HG02973 (cell line): ENCODE measurements at regions not wholly inside any gene's neighbourhood (a gene's known extent, or its start where the extent isn't known, plus 50 kb on each side); places are given as distances from the start of the nearest gene placed in this dataset.
"Not testable (repeated sequence)": the region's sequence is repeated elsewhere in the genome, so short reads cannot be mapped to it uniquely, and the experiment has no call there.

Source experiments
- ATAC-seq: cut with Tn5 transposase; IDR thresholded peaks from one replicate; pipeline ENCODE4 v1.9.1; 2021; ENCODE audit warnings: moderate library complexity; ENCODE audit not compliant: unreplicated experiment

DNA sequence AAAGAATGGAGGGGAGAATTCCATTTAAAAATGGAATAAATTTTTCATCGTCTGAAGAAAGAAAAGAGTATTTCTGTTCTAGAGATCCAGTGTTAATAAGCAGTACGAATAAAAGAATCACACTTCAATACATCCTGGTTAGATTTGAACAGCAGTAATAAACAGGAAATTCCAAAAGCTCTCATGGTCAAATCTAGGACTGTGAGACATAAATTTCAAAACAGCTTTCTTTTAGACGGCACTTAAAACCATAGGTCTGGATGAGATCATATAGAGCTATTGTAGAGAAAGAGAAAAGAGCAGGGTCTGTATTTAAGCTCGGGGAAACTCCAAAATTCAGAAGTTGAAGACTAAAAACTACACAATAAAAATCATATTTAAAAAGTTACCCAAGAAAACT is 1006.9 kb upstream of the CTNND2 start:
- ATAC-seq = no peak

DNA sequence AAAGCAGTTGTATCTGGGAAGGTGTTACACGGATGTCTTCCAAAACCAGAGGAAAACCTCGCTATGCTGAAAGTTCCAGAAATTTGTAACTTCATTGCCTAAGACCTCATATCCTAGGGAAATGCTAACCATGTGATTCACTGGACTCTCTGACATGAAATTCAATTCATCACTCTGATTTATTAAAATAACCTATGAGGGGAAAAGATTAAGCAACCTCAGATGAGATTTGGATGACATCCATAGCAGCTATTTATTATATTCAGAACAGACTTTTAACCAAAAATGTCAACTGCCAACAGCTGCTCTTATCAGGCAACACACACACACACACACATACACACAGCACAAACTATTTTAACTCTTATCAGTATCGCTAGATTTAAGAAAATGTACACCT is 1006.4 kb upstream of the CTNND2 start:
- no peak for ATAC-seq

DNA sequence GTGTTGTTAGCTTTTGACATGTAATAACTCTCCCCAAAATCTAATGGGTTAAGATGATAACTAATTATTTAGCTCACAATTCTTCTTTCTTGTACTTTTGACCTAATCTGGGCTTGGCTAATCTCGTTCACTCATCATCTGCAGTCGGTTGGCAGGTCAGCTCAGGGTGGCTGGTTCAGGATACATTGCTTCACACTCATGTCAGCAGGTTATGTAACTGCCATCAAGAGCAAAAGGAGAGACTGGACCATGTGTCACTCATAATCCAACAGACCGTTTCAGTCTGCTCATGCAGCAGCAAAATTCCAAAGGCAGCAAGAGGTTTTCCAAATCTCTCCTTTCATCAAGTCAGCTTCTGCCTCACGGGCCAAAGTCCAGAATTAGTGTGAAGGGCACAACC is 998.4 kb upstream of the CTNND2 start:
- ATAC-seq = no peak

DNA sequence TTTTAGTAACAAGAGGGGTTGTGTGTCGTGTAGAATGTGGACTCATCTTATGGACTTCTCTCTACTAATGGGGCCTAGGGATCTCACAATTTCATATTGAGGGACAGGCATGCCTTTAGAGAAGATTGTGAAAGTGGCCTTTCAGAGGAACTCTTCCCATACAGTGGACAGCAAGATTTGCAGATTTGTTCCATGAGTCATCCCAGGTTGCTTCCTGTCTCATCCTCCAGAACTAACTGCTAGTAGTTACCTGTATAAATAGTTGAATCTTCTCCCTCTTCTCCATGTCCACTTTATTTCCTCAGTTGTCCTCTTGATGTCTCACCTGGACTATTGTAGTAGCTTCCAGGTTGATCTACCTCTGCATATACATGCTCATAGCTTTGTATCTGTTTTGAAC is 997.5 kb upstream of the CTNND2 start:
- no peak for ATAC-seq

DNA sequence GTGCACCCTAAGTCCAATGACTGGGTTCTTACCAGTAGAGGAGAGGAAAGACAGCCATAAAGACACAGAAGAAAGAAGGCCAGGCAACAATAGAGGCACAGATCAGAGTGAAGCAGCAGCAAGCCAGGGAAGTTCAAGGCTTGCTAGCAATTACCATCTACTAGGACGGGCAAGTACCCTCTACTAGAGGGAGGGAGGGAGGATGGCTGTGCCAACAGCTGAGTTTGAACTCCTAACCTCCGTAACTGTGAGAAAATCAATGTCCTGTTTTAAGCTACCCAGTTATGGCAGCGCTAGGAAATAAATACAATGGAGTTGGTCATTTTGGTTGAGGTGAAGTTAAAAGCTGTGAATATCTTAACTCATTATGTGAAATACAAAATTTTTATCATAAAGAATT is 991.8 kb upstream of the CTNND2 start:
- ATAC-seq = no peak

DNA sequence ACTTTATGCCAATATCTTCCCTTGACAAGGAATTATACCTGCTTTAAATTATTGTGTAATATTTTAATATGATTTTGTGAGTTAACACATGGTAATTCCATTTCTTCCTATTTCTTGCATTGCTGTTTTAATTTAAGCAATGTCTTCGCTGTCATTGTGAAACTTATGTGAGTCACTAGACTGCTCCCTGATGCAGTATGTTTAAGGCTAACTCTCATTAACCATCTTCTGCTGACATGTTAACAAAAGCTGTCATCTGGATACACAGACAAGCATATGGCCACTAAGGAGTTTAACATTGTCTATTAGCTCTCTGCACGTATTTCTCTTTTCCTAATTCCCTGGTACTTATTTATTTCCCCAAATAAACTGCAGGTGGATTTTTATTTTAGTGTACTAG is 980.8 kb upstream of the CTNND2 start:
- no peak for ATAC-seq

DNA sequence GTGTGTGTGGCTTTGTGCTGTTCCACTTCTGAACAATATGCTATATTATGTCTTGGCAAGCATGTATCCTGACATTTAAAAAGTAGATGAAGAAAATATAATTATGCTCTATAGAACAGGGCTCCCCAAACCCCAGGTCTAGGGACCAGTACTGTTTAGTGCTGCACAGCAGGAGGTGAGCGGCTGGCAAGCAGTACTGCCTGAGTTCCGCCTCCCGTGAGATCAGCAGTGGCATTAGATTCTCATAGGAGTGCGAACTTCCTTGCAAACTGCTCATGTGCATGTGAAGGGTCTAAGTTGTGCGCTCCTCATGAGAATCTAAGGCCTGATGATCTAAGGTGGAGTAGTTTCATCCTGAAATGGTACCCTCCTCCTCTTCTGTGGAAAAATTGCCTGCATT is 979.1 kb upstream of the CTNND2 start:
- ATAC-seq = no peak

DNA sequence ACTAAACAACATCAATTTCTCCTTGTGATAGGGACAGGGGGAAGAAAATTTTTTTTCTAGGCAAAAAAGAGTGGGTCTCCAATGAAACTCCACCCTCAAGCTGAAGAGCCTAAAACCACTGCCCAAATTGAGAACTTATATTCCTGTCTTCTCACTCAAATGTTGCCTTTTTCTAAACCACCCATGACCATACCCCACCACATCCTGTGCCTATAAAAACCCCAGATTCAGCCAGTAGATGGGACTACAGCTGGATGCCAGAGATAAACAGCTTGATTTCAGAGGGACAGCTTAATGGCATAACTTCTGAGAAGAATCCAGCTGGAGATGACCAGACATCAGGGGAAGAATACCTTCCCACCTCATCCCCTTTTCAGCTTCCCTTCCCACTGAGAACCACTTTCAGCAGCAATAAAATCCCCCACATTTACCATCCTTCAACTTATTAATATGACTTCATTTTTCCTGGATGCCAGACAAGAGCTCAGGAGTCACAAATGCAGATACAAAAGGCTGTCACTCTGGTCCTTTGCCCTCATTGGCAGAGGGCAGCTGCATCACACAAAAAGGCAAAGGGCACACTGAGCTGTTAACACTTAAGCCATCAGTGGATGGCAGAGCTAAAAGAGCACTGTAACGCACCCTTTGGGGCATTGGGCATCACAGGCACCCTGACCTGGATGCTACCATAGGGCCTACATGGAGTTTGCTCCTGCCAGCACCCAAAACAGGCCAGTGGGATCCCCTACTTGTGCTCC is 972.5 kb upstream of the CTNND2 start:
- no peak for ATAC-seq

DNA sequence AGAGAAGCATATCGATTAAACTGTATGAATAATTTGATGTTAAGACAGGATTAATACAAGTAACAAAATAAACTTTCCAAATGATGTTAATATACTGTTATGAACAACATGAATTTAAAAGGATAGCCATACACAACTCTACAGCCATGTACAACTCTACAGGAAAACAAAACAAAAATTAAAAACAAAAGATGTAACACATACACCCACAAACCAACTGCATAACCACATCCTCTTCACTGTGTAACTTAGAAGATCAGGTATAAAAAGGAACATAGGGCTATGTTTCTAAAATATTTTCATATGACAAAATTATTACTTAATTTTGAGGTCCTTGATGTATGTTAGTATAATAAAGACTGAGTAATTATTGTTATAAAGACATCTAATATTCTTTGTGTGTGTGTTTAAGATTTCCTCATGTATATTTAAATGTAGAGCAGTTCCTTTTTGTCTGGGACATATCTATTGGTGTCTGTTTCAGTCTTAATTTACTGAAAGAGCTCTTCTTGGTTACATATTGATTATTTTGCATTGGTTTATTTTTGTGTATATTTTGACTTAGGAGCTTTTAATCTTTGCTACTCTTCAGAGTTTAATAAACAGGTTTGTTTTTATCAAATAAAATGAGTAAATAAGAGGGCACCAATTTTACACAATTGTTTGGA is 966.8 kb upstream of the CTNND2 start:
- ATAC-seq = no peak

DNA sequence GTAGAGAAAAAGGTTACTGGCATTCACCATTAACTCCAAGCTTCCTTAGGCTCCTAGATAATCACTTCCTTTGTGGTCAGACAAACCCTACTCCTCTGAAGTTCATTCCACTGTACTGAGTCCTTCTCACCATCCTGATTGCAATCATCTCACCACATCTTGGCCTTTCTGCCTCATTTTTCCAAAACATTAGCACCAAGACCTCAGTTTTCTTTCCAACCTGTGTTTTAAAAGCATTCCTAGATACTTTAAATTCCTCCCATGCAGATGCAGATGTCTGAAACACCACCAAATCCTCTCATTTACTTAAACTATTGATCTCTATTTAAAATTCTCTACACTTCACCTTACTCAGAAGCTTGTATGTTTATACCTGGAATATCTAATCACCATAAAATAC is 961.3 kb upstream of the CTNND2 start:
- no peak for ATAC-seq

DNA sequence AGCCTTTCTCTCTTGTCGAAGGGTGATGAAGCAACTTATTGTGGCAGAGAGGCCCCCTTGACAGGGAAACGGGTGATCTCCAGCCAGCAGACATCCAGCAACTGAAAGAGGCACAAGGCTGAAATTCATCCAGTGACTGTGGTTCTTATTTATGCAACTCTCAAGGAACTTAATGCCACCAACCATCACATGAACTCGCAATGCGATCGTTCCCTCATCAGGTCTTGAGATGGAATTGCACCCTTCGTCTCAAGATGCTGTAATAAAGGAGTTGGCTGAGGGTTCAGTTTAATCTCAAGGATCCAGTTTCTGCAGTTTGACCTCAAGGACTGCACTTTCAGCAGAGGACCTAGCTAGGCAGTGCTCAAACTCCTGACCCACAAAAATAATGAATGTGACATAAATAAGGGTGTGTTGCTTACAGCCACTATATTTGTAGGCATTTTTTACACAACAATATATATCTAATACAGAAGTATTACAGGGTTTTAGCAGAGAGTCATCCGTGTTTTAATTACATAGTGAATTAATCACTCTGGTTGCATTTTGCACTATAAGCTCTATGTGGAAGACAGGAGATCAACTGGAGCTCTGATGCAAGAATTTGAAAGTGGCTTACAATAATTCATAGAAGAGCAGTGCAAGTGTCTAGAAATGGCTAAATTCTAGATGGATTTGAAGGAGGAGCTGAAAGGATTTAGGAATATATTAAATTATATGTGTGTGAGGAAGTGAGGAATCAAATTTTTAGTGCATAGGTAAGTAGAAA is 957.8 kb upstream of the CTNND2 start:
- no peak for ATAC-seq

DNA sequence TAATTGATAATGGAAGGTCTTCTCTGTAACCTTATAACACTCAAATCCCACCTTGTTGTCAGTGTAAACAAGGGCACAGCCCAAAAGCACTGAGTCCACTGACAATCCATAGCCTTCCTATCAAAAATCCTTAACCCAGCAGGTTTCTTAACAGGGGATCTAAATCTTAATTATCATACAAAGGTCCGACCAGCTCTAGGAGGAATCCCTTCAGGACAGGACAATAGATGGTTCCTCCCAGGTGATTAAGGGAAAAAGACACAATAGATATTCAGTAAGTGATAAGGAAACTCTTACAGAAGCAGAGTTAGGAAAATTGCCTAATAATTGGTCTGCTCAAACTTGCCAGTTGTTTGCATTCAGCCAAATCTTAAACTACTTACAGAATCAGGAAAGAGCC is 951.9 kb upstream of the CTNND2 start:
- not testable (repeated sequence) for ATAC-seq

DNA sequence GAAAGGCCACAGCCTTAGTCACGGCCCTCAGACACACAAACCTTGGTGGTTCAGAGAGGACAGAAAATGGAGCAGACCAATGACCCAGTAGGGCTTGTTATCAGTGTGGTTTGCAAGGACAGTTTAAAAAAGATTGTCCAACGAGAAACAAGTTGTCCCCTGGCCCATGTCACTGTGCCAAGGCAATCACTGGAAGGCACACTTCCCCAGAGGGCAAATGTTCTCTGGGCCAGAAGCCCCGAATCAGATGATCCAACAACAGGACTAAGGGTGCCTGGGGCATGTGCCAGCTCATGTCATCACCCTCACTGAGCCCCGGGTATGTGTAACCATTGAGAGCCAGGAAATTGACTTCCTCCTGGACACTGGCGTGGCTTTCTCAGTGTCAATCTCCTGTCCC is 950.1 kb upstream of the CTNND2 start:
- no peak for ATAC-seq

DNA sequence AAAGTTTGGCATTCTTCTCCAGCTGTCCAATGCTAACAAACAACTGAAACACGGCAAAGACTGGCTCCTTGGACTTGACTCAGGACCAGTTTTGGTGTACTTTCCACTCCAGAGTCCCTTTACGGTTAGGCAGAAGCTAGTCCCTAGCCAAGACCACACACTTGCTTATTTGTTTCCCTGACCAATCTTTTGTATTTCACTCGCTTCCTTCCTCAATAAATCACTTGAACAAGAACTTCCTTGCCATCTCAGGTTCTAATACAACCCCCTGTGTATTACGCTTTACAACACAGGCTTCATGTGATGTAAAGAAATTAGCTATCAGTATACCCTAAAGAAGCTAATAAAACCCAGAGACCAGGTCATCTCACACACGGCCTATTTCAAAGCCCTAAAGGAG is 947.5 kb upstream of the CTNND2 start:
- no peak for ATAC-seq

DNA sequence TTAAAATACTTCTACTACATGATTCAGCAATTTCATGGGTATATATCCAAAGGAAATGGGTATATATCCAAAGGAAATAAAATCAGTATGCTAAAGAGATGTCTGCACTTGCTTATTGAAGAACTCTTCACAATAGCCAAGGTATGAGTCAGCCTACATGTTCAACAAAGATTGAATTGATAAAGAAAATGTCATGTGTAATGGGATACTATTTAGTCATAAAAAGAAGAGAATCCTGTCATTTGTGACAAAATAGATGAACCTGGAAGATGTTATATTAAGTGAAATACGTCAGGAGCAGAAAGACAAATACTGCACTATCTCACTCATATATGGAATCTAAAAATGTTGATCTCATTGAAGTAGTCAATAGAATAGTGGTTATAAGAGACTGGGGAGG is 944.5 kb upstream of the CTNND2 start:
- ATAC-seq = no peak

DNA sequence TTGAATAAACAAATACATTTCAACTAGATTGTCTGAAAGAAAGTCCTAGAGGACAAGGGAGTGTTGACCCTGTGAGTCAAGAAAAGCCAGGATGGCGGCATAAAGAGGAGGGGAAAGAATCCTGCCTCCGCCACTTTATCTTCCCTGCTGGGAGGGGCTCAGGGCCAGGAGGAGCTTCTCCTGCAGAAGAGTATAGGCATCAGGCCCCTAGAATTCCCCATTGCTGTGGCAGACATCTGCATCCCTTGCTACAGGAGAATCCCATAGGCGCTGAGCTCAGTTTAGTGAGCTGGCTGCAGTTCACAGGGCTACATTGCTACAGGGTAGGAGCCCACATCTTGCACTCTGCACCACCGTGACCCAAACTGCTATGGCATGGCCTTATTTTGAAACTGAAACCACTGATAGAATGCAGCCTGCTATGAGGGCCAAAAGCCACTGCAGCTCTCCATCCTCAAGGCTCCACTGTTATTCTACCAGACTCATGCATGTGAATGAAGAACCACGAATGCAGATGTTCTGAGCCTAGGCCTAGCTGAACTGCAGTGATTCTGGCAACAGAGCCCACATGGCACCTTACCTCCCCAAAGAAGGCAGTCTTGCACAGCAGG is 941.4 kb upstream of the CTNND2 start:
- no peak for ATAC-seq

DNA sequence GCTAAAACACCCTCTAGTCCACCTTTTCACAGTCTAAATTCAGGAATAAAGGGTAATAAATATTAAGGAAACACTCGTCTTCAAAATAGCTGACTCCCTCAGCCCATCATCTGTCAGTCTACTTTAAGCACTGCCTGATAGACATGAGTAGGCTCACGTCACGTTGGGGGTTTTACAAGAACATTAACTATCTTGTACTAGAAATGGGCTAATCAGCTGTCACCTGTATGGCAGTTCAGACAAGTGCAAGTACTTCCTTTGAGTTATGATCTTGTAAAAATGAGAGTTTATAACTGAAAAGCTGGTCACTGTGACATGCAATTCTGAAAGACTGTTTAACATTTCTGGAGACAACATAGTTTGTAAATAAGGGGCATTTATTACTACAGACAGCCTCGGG is 936.7 kb upstream of the CTNND2 start:
- ATAC-seq = no peak

DNA sequence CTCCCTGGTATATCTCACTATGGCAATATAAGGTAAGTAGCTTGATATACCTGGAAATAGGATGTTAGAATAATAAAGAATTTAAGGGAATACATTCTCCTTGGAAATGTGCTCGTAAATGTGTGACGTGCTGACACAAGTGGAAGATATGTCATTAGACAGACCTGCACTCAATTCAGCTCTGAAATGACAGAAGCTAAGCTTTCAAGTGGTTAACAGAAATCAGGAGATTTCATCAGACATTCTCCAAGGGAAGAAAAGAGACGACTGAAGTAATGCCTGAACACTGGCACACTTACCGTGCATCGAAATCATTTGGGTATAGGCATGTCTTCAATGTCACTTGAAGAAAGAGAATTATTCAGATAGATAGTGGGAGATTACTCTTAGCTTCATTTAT is 933.3 kb upstream of the CTNND2 start:
- ATAC-seq = no peak

DNA sequence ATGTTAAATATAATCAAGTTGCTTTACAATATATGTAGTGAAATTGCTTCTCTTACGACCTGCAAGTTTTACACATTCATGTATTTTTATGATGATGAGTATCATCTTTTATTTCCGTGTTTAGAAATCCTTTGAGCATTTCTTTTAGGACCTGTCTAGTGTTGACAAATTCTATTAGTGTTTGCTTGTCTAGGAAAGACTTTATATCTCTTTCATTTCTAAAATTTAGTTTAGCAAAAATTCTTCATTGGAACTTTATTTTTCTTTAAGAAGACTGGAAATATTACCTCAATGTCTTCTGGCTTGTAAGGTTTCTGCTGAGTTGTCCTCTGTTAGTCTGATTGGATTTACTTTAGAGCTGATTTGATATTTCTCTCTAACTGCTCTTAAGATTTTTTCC is 920.9 kb upstream of the CTNND2 start:
- ATAC-seq = no peak

DNA sequence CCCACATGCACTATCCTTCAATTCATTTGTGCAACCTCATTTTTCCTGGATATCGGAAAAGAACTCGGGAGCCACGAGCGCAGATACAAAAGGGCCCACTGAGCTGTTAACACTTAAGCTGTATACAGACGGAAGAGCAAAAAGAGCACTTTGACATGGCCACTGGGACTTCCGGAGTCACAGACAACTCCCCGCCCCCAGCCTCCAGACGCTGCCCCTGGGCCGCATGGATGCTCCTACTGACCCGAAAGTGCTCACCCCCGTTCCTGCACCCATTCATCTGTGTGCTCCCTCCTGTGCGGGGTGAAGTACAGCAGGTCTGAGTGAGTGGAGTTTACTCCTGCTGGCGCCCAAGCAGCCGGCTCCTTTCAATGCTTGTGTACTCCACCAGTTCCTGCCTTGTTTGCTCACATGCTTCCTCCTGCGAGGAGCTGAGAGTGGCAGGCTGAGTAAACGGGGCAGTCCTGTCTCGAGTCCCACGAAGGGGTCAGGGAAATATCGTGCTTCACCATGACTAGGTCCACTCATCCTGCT is 901.0 kb upstream of the CTNND2 start:
- ATAC-seq = no peak

DNA sequence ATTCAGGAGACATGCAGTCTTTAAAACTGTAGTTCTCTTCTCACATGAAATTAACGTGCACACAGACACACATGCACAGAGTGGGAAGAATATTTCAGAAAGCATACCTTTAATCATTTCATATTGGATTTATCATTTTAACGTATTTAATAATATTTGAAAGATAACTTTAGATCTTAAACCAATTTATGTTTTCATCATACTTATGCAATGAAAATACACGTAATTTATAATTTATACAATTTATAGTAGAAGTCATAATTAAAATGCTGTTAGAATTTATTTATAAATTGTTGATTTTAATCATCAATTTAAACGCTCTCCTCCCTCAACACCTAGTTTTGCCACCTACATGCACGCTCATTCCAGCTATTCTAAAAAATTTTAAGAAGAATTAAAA is 894.9 kb upstream of the CTNND2 start:
- no peak for ATAC-seq

DNA sequence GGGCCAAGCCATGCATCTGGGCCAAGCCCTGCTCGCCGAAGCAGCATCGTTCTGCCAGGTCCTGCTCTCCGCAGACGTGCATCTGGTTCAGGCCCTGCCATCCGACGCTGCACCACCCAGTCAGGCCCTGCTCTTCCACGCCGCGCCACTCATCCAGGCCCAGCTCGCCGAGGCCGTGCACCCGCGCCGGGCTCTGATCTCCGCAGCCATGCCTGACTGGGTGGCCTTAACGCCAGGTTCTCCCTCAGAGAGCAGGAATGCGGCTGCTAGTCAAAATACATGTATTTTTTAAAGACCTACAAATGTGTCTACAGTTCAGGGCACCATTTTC is 891.1 kb upstream of the CTNND2 start:
- ATAC-seq = no peak
